ENCODE measurements at regions not wholly inside any gene's neighbourhood (a gene's known extent, or its start where the extent isn't known, plus 50 kb on each side); places are given as distances from the start of the nearest gene placed in this dataset.
"Not testable (repeated sequence)": the region's sequence is repeated elsewhere in the genome, so short reads cannot be mapped to it uniquely, and the experiment has no call there.

- no peak for DNase-seq
Measured at GRCh38 chr17:71176928-71177443, 943.8 kb upstream of the SOX9 start.

DNA sequence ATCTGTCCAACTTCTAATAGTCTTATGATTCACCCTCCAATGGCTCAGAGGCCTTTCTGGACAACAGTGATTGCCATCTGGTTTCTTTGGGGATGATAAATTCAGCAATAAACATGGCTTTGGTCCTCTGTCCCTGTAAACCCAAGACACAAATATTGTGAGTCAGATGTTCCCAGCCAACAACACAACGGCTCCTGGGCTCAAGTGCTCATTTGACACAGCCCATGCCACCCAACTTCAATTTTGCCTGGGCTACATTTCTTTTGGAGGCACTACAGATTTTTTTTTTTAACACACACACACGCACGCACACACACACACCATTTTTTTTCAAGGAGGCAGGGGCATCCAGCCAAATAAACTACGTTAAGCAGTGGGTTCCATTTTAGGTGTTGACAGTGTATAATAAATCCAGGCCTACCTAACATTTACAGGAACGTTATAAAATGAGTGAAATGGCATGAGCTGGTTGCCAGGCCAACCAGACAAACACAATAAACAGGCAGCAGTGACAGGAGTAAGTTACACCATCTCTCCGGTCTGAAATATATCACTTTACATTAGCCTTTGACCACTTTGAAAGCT, 939.9 kb upstream of the SOX9 start:
- DNase-seq: no peak

DNA sequence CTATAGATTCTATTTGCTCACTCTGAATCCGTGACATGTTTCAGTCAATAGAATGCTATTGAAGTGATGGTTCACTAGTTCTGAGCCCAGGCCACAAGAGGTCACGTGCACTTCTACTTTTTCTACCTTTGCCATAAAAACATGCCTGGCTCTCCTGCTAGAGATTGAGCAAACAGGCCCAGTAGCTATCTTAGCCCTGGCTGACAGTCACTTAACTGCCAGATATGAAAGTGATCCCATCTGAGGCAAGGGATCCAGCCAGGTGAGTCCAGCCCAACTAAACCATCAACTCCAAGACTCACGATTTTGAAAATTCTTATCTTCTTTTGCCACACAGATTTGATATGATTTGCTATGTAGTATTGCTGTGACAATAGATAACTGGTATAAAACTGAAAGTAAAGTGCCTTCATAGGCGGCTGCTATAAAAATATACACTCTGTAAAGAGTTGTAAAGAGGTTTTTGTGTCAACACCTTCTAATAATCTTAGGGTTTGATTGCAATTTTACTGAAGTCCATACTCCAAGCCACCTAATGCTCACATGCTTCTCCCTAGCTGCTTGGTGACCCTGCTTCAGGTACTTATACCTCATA, 937.7 kb upstream of the SOX9 start:
- DNase-seq: no peak

DNA sequence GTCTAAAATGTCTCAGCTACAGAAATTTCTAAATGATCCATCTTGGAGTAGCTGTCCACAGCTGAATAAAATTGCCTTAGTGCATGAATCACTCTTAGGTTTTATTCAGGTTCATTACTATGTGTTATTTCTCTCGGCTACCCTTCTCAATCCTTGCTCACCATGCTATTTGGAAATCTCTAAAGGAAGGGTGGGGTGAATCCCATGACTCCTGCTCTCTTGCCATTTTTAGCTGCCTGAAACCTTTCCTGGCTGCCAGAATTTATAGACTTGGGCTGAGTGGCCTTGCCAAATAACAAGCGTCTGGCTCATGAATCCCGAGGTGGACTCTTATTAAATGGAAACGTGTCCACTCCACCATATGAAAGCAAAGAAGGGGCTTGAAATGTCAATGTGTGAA, 936.1 kb upstream of the SOX9 start:
- no peak for DNase-seq

DNA sequence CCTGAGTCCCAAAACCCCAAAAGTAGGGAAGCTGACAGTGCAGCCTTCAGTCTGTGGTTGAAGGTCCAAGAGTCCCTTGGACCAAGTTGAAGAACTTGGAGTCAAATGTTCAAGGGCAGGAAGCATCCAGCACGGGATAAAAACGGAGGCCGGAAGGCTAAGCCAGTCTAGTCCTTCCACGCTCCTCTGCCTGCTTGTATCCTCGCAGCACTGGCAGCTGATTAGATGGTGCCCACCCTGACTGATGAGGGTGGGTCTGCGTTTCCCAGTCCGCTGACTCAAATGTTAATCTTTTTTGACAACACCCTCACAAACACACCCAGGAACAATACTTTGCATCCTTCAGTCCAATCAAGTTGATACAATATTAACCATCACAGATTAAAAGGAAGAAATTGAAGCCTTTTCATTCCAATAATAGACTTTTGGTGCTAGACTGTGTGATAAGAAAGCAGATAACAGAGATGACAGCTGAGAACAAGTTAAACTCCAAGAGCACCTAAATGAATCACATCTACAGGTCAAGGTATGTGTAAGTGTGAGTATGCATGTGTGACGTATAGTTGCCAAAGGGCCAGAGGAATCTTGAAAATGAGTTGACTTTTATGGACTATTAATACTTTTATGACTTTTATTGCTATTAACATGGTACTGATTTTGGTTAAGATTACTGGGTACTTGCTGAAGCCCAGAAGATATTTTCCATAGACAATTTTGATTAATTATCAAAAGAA, 933.5 kb upstream of the SOX9 start:
- DNase-seq: no peak

DNA sequence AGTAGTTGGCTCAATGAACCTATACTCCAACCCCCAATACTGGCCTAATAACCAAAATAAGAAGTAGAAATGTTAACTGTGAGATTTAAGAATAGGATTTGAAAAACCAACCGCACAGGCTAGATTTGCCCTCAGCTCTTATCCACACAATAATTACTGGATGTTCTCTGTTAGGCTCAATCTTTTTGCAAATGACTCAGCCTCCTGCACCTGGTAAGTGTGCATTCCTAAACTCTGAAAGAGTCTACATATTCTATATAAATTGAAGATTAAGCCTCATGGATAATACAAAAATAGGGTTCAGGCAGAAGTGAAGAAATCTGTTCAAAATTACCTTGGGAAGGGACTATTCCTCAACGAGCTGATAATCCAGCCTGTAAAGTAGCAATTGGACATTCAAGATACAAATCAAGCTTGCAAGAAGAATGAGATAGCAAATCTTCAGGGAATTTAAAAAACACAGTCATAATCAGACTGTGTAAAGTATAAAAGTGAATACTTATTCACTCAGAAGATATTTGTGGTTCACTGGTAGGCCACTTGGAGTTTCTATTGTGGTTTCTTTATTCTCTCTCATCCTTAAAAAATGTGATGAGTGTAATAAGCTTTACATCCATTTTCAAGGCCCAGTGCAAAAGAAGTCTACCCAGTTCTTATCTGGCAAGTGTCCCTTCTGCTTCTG, 931.9 kb upstream of the SOX9 start:
- DNase-seq: no peak

GRCh38 chr17:71189493-71189831, 931.4 kb upstream of the SOX9 start:
- no peak for DNase-seq

DNA sequence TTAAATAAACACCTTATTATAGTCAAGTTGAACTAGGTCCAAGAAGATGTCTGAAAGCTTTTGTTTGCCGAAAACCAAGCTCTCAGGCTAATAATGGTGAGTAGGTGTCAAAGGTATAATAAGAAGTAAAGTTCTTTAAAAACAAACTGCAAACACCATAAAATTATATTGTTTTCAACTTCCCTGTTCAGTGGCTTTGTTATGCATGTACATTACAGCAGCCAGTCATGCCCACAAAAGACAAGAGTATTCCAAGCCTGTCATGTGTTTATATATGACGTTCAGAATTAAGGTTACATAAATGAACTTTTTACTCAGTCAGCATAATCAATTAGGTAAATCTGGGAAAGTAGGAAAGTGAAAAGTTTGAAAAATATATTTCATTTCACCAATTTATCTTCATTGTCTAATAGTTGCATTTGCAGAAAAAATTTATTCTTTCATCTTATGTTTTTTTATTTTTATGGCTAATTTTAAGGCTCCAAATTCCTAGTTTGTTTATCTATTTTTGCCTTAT, 928.7 kb upstream of the SOX9 start:
- DNase-seq: no peak

DNA sequence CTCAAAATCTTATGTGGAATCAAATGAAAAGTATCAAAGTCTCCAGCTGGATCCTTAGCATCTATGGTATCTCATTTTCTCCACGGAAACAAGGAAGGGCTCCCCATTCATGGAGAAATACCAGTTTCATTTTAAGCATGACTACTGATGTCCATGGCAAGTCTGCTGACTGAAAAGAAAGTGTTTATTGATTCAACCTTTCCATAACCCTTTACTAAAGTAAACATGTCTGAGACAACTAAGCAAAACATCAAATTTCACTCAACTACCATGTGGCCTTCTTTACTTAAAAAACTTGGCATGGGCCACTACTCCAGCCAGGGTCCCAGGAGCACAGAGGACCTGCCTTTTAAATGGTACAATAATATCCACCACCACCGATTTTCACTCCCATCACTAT, 928.0 kb upstream of the SOX9 start:
- no peak for DNase-seq

- no peak for DNase-seq
Measured at GRCh38 chr17:71200597-71200996, 920.2 kb upstream of the SOX9 start.

GRCh38 chr17:71201639-71202038, 919.2 kb upstream of the SOX9 start:
- no peak for DNase-seq

GRCh38 chr17:71202449-71202848, 918.4 kb upstream of the SOX9 start:
- DNase-seq: no peak

DNA sequence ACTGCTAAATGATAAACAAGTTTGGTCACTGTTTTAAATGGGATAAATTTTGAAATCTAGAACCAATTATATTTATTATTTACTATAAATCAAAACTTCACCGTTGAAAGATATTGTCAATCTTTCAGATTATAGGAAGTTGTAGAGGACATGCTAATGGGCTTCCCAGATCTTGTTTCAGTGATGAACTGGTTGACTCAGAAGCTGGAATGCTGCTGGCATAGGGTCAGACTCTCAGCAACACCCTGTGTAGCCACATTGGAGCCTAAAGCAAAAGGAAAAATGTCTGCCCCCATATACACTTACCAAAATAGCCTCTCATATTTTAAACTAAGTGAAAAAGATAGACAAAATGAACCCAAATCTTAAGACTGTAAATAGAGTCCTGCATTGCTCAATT, 916.9 kb upstream of the SOX9 start:
- no peak for DNase-seq

DNA sequence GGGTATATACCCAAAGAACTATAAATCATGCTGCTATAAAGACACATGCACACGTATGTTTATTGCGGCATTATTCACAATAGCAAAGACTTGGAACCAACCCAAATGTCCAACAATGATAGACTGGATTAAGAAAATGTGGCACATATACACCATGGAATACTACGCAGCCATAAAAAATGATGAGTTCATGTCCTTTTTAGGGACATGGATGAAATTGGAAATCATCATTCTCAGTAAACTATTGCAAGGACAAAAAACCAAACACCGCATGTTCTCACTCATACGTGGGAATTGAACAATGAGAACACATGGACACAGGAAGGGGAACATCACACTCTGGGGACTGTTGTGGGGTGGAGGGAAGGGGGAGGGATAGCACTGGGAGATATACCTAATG, 914.9 kb upstream of the SOX9 start:
- DNase-seq: not testable (repeated sequence)

GRCh38 chr17:71208111-71208704, 912.6 kb upstream of the SOX9 start:
- no peak for DNase-seq

DNA sequence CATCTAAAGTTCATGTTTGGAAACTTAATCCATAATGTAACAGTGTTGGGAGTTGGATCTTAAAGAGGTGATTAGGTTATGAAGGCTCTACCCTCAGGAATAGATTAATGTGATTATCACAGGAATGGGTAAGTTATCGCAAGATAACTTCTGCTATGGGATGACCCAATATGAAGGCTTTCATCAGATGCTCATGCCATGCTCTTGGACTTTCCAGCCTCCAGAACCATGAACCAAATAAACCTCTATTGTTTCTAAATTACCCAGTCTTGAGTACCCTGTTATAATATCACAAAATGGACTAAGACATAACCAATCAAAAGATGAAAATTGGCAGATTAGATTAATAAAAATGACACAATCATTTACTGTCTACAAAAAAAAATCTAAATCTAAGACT, 906.9 kb upstream of the SOX9 start:
- no peak for DNase-seq

DNA sequence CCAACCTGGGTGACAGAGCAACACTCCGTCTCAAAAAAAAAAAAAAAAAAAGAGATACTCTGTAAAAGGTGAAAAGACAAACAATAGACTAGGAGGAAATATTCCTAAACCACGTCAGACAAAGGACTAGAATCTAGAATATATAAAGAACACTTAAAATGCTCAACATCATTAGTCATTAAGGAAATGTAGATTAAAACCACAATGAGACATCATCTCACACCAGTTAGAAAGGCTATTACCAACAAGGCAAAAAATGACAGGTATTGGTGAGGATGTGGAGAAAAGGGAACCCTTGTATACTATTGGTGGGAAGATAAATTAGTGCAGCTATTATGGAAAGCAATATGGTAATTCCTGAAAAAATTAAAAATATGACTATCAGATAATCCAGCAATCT, 903.1 kb upstream of the SOX9 start:
- no peak for DNase-seq

- DNase-seq: no peak
Measured at GRCh38 chr17:71224824-71225575, 895.8 kb upstream of the SOX9 start.

DNA sequence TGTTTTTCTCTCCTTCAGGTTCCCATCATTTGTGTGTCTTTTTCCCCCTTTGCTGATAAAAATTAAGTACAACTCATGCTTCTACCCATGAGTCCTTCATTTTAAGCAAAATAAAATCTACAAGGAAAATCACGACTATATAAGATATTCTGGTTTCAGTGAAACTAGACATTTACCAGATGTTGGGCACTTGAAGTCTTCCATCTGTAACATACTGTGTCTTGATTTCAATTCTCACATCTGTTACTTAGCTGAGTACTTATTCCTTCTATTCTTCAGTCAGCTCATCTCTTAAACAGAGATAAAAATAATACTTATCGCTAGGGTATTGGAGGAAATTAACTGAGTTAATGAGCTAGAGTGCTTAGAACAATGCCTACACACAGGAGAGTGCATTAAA, 893.0 kb upstream of the SOX9 start:
- DNase-seq: no peak

GRCh38 chr17:71229070-71229469, 891.8 kb upstream of the SOX9 start:
- no peak for DNase-seq

DNA sequence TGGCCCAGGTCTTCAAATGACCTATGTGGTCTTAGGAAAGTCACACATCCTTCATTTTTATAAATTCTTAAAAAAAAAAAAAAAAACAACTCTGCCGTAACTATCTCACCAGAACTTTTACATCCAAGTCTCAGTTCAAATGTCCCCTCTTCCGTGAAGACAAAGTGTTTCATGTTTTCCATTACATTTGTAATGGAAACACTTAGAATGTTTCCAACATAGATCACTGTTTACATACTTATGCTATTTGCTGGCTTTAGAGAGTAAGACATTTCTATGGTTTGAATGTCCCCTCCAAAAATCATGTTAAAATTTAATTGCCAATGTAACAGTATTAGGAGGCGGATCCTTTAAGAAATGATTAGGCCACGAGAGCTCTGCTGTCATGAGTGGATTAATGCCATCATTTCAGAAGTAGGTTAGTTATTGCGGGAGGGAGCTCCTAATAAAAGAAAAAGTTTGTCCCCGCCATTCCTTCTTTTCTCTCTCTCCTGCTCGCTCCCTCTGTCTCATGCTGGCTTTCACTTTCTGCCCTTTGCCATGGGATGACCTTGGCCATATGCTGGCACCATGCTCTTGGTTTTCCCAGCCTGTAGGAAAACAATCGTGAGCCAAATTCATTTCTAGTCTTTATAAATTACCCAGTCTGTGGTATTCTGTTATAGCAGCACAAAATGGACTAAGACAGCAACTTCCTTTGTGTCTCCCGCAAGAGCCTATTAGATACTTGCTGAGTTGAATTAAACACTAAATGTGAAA, 887.8 kb upstream of the SOX9 start:
- DNase-seq: no peak

DNA sequence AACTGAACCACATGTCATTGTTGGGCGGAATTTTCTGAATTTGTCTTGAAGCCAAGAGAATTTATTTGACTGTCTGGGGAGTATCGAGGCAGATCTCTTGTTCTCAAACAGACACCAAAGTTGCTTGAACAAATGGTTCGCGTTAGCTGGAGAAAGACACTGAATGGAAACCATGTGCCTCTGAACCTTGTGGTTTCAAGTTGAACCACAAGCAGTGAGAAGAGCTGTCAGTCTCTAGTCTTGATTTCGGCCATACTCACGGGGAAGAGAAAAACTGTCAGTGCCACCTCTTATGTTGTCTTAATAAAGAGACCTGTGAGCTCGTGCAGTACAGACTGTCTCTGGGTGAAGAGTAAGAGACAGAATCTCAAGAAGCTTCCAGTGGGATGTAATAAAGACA, 886.5 kb upstream of the SOX9 start:
- no peak for DNase-seq

Measured in stimulated activated CD4-positive, alpha-beta T cell treated with anti-CD3 and anti-CD28 coated beads, Interleukin-2, amount 100 ng/mL, for 48 hours (primary cell).